ENCODE measurements at regions not wholly inside any gene's neighbourhood (a gene's known extent, or its start where the extent isn't known, plus 50 kb on each side); places are given as distances from the start of the nearest gene placed in this dataset.

DNA sequence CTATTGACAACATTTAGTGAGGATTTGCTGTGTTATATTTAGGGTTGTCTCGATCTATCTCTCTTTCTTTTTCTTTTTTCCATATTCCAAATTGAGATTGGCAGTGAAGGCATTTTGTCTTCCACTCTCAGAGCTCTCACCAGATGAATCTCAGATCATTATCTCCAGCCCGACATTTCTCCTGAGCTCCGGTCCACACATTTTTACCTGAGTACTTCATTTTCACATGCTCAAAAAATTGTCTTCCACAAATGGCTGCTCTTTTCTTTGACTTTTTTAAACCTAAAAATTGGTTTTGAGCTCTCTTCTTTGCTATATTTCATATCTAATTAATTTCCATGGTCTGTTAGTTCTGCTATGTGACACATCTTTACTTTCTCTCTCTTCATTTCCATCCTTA is 56.9 kb upstream of the ASB17 start:
- TF ChIP-seq, protein P1, sequence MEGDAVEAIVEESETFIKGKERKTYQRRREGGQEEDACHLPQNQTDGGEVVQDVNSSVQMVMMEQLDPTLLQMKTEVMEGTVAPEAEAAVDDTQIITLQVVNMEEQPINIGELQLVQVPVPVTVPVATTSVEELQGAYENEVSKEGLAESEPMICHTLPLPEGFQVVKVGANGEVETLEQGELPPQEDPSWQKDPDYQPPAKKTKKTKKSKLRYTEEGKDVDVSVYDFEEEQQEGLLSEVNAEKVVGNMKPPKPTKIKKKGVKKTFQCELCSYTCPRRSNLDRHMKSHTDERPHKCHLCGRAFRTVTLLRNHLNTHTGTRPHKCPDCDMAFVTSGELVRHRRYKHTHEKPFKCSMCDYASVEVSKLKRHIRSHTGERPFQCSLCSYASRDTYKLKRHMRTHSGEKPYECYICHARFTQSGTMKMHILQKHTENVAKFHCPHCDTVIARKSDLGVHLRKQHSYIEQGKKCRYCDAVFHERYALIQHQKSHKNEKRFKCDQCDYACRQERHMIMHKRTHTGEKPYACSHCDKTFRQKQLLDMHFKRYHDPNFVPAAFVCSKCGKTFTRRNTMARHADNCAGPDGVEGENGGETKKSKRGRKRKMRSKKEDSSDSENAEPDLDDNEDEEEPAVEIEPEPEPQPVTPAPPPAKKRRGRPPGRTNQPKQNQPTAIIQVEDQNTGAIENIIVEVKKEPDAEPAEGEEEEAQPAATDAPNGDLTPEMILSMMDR (IDR thresholded peaks at IDR 0.05): no peak
- no peak for TF ChIP-seq POLR2A (IDR thresholded peaks at IDR 0.05)
